ENCODE measurements at regions not wholly inside any gene's neighbourhood (a gene's known extent, or its start where the extent isn't known, plus 50 kb on each side); places are given as distances from the start of the nearest gene placed in this dataset.
"Not testable (repeated sequence)": the region's sequence is repeated elsewhere in the genome, so short reads cannot be mapped to it uniquely, and the experiment has no call there.

DNA sequence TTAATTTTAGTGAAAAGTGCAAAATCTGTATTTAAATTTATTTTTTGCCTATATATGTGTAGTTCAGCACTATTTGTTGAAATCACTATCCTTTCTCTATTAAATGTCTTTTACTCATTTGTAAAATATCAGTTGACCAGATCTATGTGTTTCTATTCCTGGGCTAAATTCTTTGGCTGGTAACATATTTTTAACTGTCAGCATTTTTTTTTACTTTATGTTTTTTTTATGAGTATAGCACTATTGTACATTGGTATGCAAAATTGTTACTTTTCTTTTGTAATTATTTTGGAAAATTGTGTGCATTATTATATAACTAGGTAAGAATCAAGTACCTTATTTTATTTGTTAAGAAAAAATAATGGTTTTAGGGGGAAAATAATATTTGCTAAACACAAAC is 582.8 kb upstream of the ADGRB3 start:
- no peak for DNase-seq

DNA sequence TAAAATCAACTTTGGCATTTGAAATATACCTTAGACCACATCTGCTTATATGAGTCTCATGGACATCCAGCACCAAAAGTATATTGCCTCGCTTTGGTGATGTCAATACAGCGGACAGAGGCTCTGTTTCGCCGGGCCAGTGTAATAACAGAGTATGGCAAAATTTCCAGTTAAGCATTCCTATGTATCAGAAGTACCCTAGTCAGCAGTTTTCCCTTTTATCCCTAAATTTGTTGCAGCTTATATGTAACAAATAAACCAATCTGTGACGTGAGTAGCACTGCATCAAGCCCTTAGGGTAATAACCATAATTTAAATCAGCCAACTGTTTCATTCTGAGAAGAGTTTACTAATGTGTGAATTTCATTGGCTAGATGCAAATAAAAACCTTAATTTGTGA is 585.5 kb upstream of the ADGRB3 start:
- DNase-seq = no peak

GRCh38 chr6:68046756-68047155 is 588.3 kb upstream of the ADGRB3 start:
- DNase-seq = no peak

GRCh38 chr6:68046302-68046701 is 588.8 kb upstream of the ADGRB3 start:
- DNase-seq = no peak

- DNase-seq = no peak
Observed at GRCh38 chr6:68045193-68045592, 589.9 kb upstream of the ADGRB3 start.

- DNase-seq = no peak
Observed at GRCh38 chr6:68044264-68044663, 590.8 kb upstream of the ADGRB3 start.

GRCh38 chr6:68043122-68043398 is 592.0 kb upstream of the ADGRB3 start:
- no peak for DNase-seq

DNA sequence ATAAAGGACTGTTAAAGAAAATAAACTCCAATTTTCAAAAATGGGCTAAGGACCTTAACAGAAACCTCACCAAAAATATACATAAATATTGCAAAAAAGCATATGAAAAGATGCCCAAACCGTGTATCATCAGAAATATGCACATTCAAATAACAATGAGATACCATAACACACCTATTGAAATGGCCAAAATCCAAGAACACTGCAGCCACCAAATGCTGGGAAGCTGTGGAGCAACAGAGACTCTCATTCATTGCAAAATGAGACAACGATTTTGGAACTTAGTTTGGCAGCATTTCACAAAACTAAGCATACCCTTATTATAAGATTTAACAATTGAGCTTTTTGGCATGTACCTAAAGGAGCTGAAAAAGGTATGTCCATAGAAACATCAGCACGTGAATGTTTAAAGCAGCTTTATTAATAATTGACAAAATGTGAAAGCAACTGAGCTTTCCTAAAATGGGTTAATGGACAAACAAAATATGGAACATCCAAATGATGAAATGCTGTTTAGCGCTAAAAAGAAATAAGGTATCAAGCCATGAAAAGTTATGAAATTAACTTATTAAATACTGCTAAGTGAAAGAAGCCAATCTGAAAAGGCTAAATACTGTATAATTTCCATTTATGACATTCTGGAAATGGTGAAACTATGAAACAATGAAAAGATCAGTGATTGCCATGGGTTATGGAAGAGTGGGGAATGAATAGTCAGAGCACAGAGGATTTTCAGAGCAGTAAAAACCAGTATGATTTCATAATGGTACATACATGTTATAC is 592.6 kb upstream of the ADGRB3 start:
- no peak for DNase-seq

- no peak for DNase-seq
Observed at GRCh38 chr6:68040780-68041179, 594.3 kb upstream of the ADGRB3 start.

DNA sequence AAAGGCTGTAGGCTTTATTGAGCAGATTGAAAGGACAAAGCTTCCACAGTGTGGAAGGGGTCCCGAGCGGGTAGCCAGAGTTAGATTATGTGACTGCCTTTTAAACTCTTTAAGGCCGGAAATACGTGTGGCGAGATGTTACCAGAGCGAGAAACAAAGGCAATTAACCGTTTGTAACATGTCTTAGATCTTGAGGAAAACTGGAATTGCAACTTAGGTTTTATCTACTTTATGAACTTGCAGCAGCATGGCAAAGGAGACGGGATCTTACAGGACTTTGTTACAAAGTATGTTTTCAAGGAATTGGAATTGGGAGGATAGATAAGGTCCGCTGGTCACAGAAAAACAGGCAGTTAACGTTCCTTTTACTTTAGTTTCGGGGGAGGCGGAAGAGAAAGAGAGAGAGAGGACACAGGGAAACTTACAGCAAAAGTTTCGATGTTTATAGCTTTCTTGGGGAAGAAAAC is 594.7 kb upstream of the ADGRB3 start:
- DNase-seq = no peak

DNA sequence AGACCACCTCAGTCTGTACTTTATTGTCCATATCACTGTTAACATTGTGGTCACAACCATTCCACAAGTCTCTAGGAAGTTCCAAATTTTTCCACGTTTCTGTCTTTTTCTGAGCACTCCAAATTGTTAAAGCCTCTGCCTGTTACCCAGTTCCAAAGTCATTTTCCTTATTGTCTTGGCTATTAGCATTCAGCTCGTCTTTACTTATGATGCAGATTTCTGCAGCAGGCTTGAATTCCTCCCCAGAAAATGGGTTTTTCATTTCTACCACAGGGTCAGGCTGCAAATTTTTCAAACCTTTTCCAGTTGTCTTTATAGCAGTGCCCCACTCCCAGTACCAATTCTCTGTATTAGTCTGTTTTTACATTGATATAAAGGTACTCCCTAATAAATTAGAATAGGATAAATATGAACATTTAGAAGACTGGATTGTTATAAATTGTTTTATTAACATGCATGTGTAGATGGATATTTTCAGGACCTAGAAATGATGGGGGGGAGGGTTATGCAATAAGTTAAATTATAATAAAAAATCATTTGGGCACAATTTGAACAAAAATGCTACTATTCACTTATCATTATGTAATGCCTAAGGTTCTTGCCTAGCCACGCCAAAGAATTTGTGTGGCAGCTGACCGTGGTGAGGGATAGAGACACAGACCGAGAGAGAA is 595.3 kb upstream of the ADGRB3 start:
- DNase-seq = no peak

DNA sequence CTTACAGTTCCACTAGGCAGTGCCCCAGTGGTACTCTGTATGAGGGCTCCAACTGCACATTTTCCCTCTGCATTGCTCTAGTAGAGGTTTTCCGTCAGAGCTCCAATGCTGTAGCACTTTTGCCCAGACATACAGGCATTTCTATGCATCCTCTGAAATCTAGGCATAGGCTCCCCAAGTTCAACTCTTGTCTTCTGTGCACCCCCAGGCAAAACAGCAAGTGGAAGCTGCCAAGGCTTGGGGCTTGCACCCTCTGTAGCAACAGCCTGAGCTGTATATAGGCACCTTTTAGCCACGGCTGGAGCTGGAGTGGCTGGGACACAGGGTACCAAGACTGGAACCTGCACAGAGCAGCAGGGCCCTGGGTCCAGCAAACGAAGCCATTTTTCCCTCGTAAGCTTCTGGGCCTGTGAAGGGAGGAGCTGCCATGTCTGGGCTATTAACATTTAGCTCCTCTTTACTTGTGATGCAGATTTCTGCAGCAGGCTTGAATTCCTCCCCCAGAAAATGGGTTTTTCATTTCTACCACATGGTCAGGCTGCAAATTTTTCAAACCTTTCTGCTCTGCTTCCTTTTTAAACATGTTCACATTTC is 596.2 kb upstream of the ADGRB3 start:
- no peak for DNase-seq

DNA sequence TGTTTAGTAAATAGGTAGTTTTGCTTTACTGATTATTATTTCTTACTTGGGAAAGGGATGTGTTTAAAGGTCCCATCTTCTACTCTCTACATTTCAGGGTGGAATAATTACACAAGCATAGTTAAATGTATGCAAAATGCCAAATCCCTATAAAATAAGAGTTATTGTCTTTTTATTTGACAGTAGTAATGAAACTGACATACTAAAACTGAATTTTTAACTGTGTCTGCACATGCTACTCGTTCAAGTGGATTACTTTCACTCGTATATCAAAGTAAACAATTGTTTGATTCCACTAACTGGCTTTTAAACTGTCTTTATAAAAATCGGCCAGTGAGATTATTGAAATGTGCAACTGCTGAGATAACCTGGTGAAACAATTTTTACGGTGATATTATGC is 602.9 kb upstream of the ADGRB3 start:
- no peak for DNase-seq

GRCh38 chr6:68031054-68031453 is 604.0 kb upstream of the ADGRB3 start:
- no peak for DNase-seq

DNA sequence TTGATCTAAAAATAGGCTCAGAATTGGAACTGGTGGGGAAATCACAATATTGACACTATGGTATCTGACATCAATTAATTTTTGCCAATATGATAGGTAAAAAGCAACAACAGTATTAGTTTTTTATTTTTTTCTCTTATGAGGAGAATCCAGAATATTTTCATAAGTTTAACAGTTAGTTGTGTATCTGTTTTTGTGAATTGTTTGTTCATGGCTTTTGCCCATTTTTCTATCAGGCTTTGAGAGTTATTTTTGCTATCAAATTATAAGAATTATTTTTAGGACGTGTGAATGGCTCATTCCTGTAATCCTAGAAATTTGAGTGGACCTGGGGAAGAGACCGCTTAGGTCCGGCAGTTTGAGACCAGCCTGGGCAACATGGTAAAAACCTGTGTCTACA is 608.6 kb upstream of the ADGRB3 start:
- DNase-seq = no peak

DNA sequence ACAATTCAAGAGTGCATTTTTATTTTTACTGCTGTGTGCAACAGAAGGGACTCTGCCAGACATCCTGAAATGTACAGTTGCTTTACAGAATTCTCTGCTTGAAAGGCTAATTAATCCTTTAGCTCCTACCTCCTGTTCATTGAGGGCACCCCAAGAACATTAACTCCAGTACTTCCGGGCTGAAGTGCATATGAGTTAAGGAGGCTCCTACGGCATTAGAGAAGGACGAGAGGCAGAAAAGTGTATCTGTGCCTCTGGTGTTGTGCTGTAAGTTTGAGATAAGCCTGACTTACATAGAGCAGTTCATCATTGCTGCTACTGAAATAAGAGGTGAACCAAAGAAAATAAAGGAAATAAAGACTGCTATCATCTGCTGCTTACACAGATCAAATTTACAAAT is 609.3 kb upstream of the ADGRB3 start:
- DNase-seq = no peak

GRCh38 chr6:68024570-68025269 is 610.4 kb upstream of the ADGRB3 start:
- DNase-seq = no peak

GRCh38 chr6:68022968-68023367 is 612.1 kb upstream of the ADGRB3 start:
- not testable (repeated sequence) for DNase-seq

DNA sequence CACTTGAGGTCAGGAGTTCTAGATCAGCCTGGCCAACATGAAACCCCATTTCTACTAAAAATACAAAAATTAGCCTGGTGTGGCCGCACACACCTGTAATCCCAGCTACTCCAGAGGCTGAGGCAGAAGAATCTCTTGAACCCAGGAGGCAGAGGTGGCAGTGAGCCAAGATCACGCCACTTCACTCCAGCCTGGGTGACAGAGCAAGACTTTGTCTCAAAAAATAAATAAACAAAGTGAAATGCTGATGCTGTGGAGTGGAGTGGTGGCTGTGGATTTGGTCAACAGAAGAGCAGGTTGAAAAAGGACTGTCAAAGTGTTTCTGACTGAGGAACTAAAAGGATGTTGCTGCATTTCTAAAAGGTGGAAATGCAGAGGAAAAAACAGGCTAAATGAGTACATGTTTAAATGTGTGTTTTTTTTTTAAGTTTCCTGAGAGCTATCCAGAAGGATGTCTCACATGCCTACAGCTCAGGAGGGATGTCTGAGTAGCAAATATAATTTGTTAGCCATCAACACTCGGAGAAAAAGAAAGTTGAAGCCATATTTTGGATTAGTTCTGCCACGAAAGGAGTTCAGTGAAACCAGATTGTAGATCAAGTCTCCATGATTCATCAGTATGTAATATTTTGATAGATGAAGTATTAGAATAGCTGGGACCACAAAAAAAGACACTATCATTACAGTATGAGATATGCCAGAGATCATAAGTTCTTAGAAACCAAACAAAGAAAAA is 621.1 kb upstream of the ADGRB3 start:
- no peak for DNase-seq

- no peak for DNase-seq
Observed at GRCh38 chr6:68012822-68013221, 622.3 kb upstream of the ADGRB3 start.

DNA sequence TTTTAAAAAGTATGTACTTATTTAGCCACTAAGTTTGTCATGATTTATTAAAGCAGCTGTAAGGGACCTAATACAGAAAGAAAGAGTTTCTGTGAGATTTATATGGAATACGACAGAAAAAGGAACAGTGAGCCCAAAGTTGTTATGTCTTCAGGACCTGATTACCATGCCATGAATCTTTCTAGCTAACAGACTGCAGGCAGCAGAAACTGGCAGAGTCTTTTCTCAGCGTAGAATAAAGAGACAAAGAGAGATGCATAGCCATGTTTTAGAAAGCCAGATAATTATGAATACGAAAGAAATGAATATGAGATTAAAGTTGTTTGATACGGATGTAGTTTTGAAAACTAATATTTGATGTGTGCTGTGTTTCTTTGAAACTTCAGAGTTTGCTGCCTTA is 624.1 kb upstream of the ADGRB3 start:
- no peak for DNase-seq

GRCh38 chr6:68008445-68008844 is 626.6 kb upstream of the ADGRB3 start:
- DNase-seq = no peak

- DNase-seq = no peak
Observed at GRCh38 chr6:68007717-68008116, 627.4 kb upstream of the ADGRB3 start.

Measured in NCI-H1092 (cell line).